ENCODE measurements at regions not wholly inside any gene's neighbourhood (a gene's known extent, or its start where the extent isn't known, plus 50 kb on each side); places are given as distances from the start of the nearest gene placed in this dataset.

- TF ChIP-seq, protein P1, sequence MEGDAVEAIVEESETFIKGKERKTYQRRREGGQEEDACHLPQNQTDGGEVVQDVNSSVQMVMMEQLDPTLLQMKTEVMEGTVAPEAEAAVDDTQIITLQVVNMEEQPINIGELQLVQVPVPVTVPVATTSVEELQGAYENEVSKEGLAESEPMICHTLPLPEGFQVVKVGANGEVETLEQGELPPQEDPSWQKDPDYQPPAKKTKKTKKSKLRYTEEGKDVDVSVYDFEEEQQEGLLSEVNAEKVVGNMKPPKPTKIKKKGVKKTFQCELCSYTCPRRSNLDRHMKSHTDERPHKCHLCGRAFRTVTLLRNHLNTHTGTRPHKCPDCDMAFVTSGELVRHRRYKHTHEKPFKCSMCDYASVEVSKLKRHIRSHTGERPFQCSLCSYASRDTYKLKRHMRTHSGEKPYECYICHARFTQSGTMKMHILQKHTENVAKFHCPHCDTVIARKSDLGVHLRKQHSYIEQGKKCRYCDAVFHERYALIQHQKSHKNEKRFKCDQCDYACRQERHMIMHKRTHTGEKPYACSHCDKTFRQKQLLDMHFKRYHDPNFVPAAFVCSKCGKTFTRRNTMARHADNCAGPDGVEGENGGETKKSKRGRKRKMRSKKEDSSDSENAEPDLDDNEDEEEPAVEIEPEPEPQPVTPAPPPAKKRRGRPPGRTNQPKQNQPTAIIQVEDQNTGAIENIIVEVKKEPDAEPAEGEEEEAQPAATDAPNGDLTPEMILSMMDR (IDR thresholded peaks at IDR 0.05) = no peak
- no peak for TF ChIP-seq POLR2A (IDR thresholded peaks at IDR 0.05)
- H3K27me3 ChIP-seq = no peaks in the 10 kb centered on the region
- 59% methylated on average over 2 of the region's 2 CpGs for WGBS (ENCODE audit: insufficient coverage, low coverage, low lambda C conversion rate, missing lambda C conversion rate)
- intact Hi-C loops (cut with DNase I) = no loop called here
- no peak for ATAC-seq
- no peaks in the 10 kb centered on the region for H3K4me1 ChIP-seq
- H3K36me3 ChIP-seq = no peaks in the 10 kb centered on the region
- H3K4me3 ChIP-seq = no peak overlapping the region
- no peaks in the 10 kb centered on the region for H3K9me3 ChIP-seq
- no peak for DNase-seq
- H3K27ac ChIP-seq = no peak overlapping the region
Measured at GRCh38 chr1:58108783-58109182, 437.7 kb downstream of the OMA1 start.

DNA sequence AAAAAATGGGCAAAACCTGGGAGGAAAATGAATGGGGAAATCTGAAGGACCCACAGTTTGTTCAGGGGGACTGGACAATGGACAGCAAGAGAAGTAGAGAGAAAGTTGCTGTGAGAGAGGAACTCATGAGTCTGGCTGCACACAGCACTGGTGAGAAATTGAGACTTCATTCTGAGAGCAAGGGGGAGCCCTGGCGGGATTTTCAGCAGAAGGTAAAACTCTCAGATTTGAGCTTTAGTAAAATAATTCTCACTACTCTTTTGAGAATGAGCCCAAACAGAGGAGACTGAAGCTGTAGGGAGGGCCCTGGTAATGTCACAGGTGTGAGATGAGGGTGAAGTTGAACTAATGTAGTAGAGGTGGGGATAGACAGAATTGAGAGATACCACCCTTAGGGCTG, 438.6 kb downstream of the OMA1 start:
- DNase-seq (no peak), ATAC-seq (no peak)
- Histone ChIP-seq H3K36me3 (no peaks in the 10 kb centered on the region), H3K27ac (no peak overlapping the region), H3K27me3 (no peaks in the 10 kb centered on the region), H3K4me3 (no peak overlapping the region), H3K9me3 (no peaks in the 10 kb centered on the region), H3K4me1 (no peaks in the 10 kb centered on the region)
- intact Hi-C loops (cut with DNase I) = no loop called here
- WGBS (ENCODE audit: insufficient coverage, low coverage, low lambda C conversion rate, missing lambda C conversion rate) = no CpG with 5 or more reads among the region's 1 CpG
- TF ChIP-seq, protein P1 (IDR thresholded peaks at IDR 0.05) = no peak
- no peak for TF ChIP-seq POLR2A (IDR thresholded peaks at IDR 0.05)

DNA sequence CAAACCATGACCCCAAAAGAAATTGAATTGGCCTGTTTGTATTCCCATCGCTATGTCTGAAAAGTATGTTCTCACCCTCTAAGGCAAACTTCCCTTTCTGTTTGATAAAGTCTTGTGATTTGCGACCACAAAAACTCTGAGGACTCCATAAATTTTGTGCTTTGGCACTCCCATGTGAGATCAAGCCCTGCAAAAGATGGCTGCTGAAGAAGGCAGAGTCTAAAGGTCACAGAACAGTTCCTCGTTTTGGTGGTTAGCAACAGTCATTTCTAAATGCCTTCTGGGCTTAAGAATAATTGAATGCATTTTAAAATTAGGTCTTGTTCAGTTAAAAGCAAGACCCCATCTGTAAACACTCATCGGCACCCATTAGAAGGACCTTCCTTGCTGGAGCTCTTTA, 441.6 kb downstream of the OMA1 start:
- no peaks in the 10 kb centered on the region for H3K36me3 ChIP-seq
- H3K4me1 ChIP-seq = no peaks in the 10 kb centered on the region
- H3K4me3 ChIP-seq = no peak overlapping the region
- H3K27me3 ChIP-seq = no peaks in the 10 kb centered on the region
- DNase-seq (no peak), ATAC-seq (no peak)
- no peak for TF ChIP-seq POLR2A (IDR thresholded peaks at IDR 0.05)
- intact Hi-C loops (cut with DNase I) = no loop called here
- no peak overlapping the region for H3K27ac ChIP-seq
- no peaks in the 10 kb centered on the region for H3K9me3 ChIP-seq
- WGBS (ENCODE audit: insufficient coverage, low coverage, low lambda C conversion rate, missing lambda C conversion rate) = 49% methylated on average over 4 of the region's 4 CpGs

DNA sequence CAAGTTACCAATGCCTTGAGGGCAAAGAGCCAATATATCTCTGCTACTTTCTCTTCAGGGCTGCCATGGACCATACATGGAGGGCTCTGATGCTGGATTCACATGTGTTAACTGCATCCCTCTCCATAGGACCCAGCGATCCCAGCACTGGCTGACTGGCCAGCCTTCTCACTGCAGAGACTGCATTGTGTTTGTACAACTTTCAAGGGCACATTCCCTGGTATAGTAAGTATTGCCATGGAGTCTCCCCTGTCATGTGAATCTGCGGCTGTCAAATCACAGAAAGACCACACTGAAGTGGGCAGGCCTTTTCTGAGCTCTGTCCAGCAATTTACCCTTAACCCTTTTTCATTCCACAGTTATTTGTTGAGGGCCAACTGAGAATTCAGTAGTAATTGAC, 449.8 kb downstream of the OMA1 start:
- H3K27me3 ChIP-seq = no peaks in the 10 kb centered on the region
- no peaks in the 10 kb centered on the region for H3K4me1 ChIP-seq
- H3K9me3 ChIP-seq = no peaks in the 10 kb centered on the region
- WGBS (ENCODE audit: insufficient coverage, low coverage, low lambda C conversion rate, missing lambda C conversion rate) = no CpG with 5 or more reads among the region's 2 CpGs
- no peak for ATAC-seq
- H3K27ac ChIP-seq = no peak overlapping the region
- TF ChIP-seq POLR2A (IDR thresholded peaks at IDR 0.05) = no peak
- TF ChIP-seq, protein P1 (IDR thresholded peaks at IDR 0.05) = no peak
- DNase-seq = no peak
- intact Hi-C loops (cut with DNase I) = no loop called here
- H3K36me3 ChIP-seq = no peaks in the 10 kb centered on the region
- no peak overlapping the region for H3K4me3 ChIP-seq

DNA sequence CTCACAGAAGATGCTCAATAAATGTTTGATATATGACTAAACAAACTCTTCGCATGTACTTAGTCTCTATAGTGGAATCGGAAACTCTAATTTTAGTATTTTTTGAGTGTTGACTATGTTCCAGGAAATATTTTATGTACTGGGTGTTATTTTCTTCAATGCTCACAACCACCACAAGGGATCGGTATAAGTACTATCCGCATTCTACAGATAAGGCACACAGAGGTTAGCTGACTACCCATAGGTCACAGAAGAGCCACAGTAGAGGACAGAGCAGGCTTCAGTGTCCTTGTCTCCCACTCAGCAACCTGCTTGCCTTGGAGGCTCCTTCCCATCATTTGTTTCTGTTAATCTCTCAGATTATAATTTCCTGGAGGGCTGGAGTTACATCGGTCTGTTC, 451.3 kb downstream of the OMA1 start:
- H3K4me1 ChIP-seq = no peaks in the 10 kb centered on the region
- intact Hi-C loops (cut with DNase I) = no loop called here
- H3K4me3 ChIP-seq = no peak overlapping the region
- WGBS (ENCODE audit: insufficient coverage, low coverage, low lambda C conversion rate, missing lambda C conversion rate) = 83% methylated on average over 4 of the region's 5 CpGs
- DNase-seq (no peak), ATAC-seq (no peak)
- TF ChIP-seq, protein P1 (IDR thresholded peaks at IDR 0.05) = no peak
- no peak for TF ChIP-seq POLR2A (IDR thresholded peaks at IDR 0.05)
- no peaks in the 10 kb centered on the region for H3K36me3 ChIP-seq
- H3K27ac ChIP-seq = no peak overlapping the region
- H3K27me3 ChIP-seq = no peaks in the 10 kb centered on the region
- no peaks in the 10 kb centered on the region for H3K9me3 ChIP-seq
